Peyer's patch (tissue), 4 donors: ENCODE measurements at regions not wholly inside any gene's neighbourhood (a gene's known extent, or its start where the extent isn't known, plus 50 kb on each side); places are given as distances from the start of the nearest gene placed in this dataset.

ENCODE experiments used
- CTCF ChIP-seq, 6 experiments: fragments of 450-650 bp in 4 of 6; fragments of 200-600 bp in 2 of 6; sonication (generic) in 1 of 6; IDR thresholded peaks; one replicate each; pipeline ENCODE4 v1.5.1; 2017 to 2019; ENCODE audit warnings: antibody characterized with exemption in 6 of 6, mild to moderate bottlenecking in 3 of 6, moderate library complexity in 1 of 6
- POLR2A ChIP-seq, 2 donors: fragments of 450-650 bp; IDR thresholded peaks; one replicate each; pipeline ENCODE4 v1.5.1; 2017; ENCODE audit warnings: antibody characterized with exemption in 2 of 2, mild to moderate bottlenecking in 2 of 2, moderate library complexity in 2 of 2

- TF ChIP-seq CTCF (IDR thresholded peaks at IDR 0.05) (no peak), POLR2A (IDR thresholded peaks at IDR 0.05) (no peak)
Measured at GRCh38 chrX:20746690-20747089, 480.0 kb upstream of the RPS6KA3 start.
